ENCODE measurements at regions not wholly inside any gene's neighbourhood (a gene's known extent, or its start where the extent isn't known, plus 50 kb on each side); places are given as distances from the start of the nearest gene placed in this dataset.

DNA sequence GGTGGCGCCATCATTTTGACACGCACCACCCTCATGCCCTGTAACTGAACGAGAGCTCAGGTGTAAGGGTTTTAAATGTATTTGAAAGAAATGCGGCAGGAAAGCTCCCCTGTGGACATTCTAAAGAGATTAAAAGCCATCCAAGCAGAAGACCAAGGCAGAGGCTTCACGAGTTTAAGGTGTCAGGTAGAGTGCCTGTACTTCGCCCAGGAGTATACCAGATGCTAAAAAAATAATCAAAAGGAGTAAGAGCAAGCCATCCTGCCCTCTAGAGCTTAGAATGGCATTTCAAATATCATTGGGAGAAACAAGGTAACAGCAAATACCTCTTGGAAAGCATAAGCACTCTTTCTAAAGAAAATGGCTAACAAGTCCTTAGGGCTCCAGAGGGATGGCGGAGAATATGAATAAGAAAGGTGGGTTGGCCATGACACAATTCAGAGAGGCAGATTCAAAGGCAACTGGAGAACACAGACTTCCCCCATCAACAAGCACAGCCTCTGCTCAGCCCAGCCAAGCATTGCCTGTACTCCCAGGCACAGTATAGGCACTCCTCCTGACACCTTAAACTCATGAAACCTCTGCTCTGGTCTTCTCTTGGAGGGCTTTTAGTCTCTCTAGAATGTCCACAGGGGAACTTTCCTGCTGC, 447.6 kb downstream of the SUCLA2 start:
- TF ChIP-seq, protein P1, sequence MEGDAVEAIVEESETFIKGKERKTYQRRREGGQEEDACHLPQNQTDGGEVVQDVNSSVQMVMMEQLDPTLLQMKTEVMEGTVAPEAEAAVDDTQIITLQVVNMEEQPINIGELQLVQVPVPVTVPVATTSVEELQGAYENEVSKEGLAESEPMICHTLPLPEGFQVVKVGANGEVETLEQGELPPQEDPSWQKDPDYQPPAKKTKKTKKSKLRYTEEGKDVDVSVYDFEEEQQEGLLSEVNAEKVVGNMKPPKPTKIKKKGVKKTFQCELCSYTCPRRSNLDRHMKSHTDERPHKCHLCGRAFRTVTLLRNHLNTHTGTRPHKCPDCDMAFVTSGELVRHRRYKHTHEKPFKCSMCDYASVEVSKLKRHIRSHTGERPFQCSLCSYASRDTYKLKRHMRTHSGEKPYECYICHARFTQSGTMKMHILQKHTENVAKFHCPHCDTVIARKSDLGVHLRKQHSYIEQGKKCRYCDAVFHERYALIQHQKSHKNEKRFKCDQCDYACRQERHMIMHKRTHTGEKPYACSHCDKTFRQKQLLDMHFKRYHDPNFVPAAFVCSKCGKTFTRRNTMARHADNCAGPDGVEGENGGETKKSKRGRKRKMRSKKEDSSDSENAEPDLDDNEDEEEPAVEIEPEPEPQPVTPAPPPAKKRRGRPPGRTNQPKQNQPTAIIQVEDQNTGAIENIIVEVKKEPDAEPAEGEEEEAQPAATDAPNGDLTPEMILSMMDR (optimal IDR thresholded peaks at IDR 0.05 in 1 of 3, IDR thresholded peaks at IDR 0.05 in 1 of 3, conservative IDR thresholded peaks at IDR 0.05 in 1 of 3; ENCODE audit: extremely low read depth in 1 of 3, insufficient read depth in 2 of 3, low read length in 3 of 3), result no peak
- no peak for TF ChIP-seq EZH2 (IDR thresholded peaks at IDR 0.05; ENCODE audit: low read length)
